ENCODE measurements at regions not wholly inside any gene's neighbourhood (a gene's known extent, or its start where the extent isn't known, plus 50 kb on each side); places are given as distances from the start of the nearest gene placed in this dataset.

GRCh38 chr13:73421310-73421912 lies 362.6 kb downstream of the KLF5 start:
- TF ChIP-seq POLR2AphosphoS5 (IDR thresholded peaks at IDR 0.05; ENCODE audit: borderline replicate concordance, low read depth, low read length) (no peak), EZH2 (IDR thresholded peaks at IDR 0.05) (no peak), FOXP2 (optimal IDR thresholded peaks at IDR 0.05; ENCODE audit: control extremely low read depth, extremely low read length, insufficient read depth) (no peak)

Data from SK-N-MC (cell line).